ENCODE measurements at regions not wholly inside any gene's neighbourhood (a gene's known extent, or its start where the extent isn't known, plus 50 kb on each side); places are given as distances from the start of the nearest gene placed in this dataset.
A peak's percentile ranks its signal among the peaks of the same experiment; 100 is the strongest.

DNA sequence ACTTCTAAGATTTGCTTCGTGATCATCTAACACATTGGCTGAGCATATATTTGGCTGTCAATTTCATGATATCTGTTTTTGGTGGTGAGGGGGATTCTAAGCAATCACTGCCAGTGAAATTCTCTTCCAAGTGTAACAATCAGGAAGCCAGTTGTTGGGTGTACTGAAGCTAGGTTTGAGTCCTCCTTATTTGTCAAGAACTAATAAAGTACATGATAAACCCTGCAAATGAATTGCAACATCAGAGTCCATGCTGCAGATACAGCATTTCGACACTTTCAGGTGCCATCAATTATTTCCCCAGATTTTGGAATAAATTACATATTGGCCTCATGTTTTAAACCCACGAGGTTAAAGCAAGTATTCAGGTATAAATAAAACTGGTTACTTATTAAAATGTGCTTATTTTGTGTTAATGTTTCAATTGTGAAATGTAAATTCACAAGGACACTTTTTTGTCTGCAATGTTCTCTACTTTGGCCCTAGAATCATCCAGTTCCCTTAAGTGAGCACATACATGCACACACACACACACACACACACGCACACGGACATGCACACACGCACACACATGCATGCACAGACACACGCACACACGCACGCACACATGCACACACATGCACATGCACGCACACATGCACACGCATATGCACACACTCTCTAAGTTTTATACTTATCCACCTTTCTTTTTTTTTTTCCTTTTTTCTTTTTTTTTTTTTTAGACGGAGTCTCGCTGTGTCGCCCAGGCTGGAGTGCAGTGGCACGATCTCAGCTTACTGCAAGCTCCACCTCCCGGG, 510.2 kb upstream of the KLF6 start:
- Histone ChIP-seq H3K4me3 (no peak overlapping the region), H3K4me1 (no peaks in the 10 kb centered on the region), H3K36me3 (no peaks in the 10 kb centered on the region), H3K27ac (replicated peaks) (no peak overlapping the region), H3K27me3 (ENCODE audit: low read depth) (no peaks in the 10 kb centered on the region), H3K9me3 (replicated peaks) (no peaks in the 10 kb centered on the region)
- DNase-seq: no peak
- no peak for TF ChIP-seq CTCF (IDR thresholded peaks at IDR 0.05; ENCODE audit: borderline replicate concordance)
- intact Hi-C loops (cut with micrococcal nuclease): no loop called here

GRCh38 chr10:4294271-4294670, 509.3 kb upstream of the KLF6 start:
- H3K4me1 ChIP-seq: no peaks in the 10 kb centered on the region
- DNase-seq: no peak
- intact Hi-C loops (cut with micrococcal nuclease): no loop called here
- H3K9me3 ChIP-seq (replicated peaks): no peaks in the 10 kb centered on the region
- no peak overlapping the region for H3K27ac ChIP-seq (replicated peaks)
- H3K4me3 ChIP-seq: no peak overlapping the region
- TF ChIP-seq CTCF (IDR thresholded peaks at IDR 0.05; ENCODE audit: borderline replicate concordance): no peak
- H3K36me3 ChIP-seq: no peaks in the 10 kb centered on the region
- H3K27me3 ChIP-seq (ENCODE audit: low read depth): no peaks in the 10 kb centered on the region

GRCh38 chr10:4291990-4292389, 507.0 kb upstream of the KLF6 start:
- Histone ChIP-seq H3K4me3 (no peak overlapping the region), H3K27me3 (ENCODE audit: low read depth) (no peaks in the 10 kb centered on the region), H3K36me3 (no peaks in the 10 kb centered on the region), H3K9me3 (replicated peaks) (no peaks in the 10 kb centered on the region), H3K27ac (replicated peaks) (no peak overlapping the region), H3K4me1 (no peaks in the 10 kb centered on the region)
- DNase-seq: no peak
- intact Hi-C loops (cut with micrococcal nuclease): no loop called here
- TF ChIP-seq CTCF (IDR thresholded peaks at IDR 0.05; ENCODE audit: borderline replicate concordance): no peak

DNA sequence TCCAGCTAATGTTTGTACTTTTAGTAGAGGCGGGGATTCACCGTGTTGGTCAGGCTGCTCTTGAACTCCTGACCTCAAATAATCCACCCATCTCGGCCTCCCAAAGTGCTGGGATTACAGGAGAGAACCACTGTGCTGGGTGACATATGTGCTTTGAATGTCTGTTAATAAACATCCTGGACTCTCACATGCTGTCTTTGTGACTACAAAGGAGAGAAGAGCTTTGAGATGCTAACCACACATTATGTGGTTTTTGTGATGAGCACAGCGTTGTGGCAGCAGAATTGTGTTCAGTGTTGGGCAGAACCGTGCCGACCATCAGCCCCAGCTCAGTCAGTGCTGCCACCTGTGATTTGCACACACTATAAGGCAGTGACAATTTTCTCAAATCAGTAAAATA, 500.1 kb upstream of the KLF6 start:
- Histone ChIP-seq H3K27me3 (ENCODE audit: low read depth) (no peaks in the 10 kb centered on the region), H3K4me3 (no peak overlapping the region), H3K9me3 (replicated peaks) (no peaks in the 10 kb centered on the region), H3K27ac (replicated peaks) (peak overlapping the region; percentile 82), H3K36me3 (no peaks in the 10 kb centered on the region), H3K4me1 (peaks cover 44% of the 10 kb centered on the region)
- intact Hi-C loops (cut with micrococcal nuclease): no loop called here
- TF ChIP-seq CTCF (IDR thresholded peaks at IDR 0.05; ENCODE audit: borderline replicate concordance): no peak
- DNase-seq: no peak

DNA sequence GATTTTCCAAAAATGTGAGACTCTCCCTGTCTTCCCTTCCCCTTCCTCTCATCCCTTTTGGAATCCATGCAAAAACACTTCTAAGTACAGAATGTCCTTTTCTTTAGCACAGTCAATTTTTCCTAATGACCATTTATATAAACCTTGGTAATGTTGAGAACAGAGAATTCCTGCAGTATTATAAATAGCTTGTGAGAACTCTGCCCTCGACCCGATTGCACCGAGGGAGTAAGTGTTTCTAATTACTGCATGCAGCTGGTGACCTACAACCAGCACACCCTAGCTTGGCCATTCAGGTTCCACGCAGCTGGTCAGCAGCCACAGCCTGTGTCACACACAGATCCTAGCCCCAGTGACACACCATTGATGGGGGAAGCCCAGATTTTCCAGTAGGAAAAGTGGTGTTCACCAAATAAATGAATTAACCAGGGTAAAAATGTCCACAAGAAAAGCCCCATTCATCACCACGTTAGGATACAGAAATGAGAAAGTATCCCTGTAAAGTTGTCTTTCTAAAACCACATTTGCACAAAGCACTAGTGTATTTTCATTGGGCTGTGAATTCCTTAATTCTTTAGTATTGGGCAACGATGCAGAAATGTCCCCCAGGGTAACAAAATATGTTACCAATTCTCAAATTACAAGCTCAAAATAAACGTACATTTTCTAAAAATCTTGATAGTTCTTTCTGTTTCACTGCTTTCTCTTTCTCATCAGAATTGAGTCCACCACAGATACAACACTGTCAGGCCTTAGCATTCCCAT, 499.0 kb upstream of the KLF6 start:
- Histone ChIP-seq H3K4me3 (no peak overlapping the region), H3K27ac (replicated peaks) (peak overlapping the region; percentile 82), H3K4me1 (peaks cover 53% of the 10 kb centered on the region), H3K36me3 (no peaks in the 10 kb centered on the region), H3K27me3 (ENCODE audit: low read depth) (no peaks in the 10 kb centered on the region), H3K9me3 (replicated peaks) (no peaks in the 10 kb centered on the region)
- intact Hi-C loops (cut with micrococcal nuclease): no loop called here
- no peak for TF ChIP-seq CTCF (IDR thresholded peaks at IDR 0.05; ENCODE audit: borderline replicate concordance)
- DNase-seq: peak; percentile 69

Data from left ventricle myocardium inferior (tissue), 1 donor.